ENCODE measurements at regions not wholly inside any gene's neighbourhood (a gene's known extent, or its start where the extent isn't known, plus 50 kb on each side); places are given as distances from the start of the nearest gene placed in this dataset.

DNA sequence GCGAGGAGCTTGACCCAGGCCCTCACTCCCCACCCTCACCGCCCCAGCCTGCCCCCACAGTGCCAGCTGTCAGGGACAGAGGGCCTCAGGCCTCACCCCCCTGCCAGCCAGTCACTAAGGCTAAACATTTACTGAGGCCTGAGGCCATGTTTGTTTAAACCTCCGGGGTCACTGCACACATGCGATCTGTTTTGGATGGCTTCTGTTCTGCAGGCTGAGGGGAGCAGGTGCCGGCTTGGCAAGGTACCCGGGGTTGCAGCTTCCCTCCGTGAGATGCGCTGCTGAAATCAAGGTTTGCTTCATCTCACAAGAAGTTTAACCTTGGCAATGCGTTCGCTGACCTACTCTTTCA lies 103.3 kb upstream of the BOD1 start:
- no peak for DNase-seq (ENCODE audit: low spot score)

DNA sequence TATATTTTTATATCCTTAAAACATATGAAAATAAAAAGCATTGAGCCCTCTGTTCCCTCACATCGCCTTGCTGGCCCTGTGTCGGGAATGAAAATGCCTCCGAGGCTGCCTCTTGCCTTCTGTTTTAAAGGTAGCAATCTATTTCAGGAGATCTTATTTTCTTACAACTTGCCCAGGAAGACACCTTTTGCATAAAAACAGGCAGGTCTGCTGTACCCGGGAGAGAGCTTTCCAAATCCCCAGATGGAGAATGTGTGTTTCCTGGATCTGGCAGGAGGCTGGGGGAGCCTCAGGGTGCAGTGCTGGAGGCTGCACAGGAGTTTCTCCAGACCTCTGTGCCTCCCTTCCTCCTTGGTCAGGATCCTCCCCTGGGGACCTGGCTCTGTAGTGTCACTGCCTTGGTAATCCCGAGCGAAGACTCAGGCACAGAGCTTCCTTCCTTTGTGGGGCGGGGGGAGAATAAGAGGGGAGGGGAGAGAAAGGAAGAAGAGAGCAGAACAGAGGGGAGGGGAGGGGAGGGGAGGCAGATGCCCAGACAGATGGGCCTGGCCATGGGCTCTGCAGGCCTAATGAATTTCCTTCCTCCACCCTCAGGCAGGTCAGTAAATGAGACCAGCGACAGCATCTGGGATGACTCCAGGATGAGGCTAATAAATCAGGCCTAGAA lies 104.0 kb upstream of the BOD1 start:
- DNase-seq (ENCODE audit: low spot score): no peak

DNA sequence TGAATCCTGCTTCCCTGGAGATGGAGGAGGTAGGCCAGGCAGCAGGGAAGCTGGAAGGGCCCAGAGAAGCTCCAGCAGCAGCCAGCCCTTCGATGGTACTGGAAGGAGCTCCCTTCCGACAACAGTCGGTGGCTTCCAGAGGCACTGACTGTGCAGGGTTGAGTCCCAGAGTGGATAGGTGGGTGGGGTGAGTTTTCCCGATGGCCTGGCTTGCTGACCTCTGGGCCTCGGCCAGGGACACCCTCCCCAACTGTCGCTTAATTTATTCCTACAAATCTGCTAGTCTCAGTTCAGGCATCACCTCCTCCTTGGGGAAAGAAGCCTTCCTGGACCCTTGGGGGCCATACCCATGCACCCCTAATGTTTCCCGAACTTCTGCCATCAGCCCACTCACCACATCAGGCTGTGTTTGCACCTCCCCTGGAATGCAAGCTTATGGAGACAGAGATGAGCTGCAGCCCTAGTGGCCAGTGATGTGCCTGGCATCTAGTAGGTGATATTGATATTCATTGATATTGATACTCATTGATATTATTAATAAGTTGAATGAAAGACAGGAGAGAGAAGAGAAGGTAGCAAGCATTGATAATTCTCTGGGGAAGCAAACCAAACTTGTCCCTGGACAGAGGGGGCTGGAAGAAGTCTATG lies 104.6 kb upstream of the BOD1 start:
- no peak for DNase-seq (ENCODE audit: low spot score)

DNA sequence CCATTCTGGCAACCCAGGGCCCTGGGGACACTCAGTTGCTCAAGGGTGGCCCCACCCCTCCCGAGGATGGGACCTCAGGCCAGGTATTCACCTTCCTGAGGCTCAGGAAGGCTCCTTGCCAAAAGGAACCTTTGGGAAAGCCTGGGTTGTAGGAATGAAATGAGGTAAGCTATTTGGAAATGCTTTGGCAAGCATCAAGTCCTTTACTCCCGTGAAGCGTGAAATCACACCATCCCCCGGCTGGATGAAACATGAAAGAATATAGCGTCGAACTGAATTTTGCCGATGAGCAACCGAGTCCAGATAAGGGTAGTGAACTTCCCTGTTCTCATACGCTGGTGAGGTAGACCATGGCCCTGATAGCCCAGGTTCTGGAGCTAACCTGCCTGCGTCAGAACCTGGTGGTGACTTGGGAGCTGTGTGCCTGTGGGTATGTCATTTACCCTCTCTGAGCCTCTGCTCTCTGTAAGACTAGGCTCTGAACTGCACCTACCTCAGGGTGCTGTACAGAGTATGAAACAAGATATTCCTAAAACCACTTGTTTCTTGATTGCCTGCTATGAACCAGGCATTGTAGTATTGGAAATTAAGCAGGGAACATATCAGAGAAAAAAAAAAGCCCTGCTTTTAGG lies 105.3 kb upstream of the BOD1 start:
- no peak for DNase-seq (ENCODE audit: low spot score)

DNA sequence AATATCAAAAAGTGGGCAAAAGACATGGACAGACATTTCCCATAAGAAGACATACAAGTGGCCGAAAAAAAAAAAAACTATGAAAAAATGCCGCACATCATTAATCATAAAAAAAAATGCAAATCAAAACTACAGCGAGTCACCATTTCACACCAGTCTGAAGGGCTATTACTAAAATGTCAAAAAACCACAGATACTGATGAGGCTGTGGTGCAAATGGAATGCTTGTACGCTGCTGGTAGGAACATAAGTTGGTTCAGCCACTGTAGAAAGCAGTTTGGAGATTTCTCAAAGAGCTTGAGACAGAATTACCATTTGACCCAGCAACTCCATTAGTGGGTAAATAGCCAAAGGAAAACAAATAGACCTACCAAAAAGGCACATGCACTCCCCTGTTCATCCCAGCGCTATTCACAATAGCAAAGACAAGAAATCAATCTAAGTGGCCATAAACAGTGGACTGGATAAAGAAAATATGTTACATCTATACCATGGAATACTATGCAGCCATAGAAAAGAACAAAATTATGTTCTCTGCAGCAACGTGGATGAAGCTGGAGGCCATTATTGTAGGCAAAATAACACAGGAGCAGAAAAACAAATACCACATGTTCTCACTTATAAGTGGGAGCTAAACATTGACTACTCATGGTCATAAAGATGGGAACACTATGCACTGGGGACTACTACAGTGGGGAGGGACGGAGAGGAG lies 110.6 kb upstream of the BOD1 start:
- no peak for DNase-seq (ENCODE audit: low spot score)

DNA sequence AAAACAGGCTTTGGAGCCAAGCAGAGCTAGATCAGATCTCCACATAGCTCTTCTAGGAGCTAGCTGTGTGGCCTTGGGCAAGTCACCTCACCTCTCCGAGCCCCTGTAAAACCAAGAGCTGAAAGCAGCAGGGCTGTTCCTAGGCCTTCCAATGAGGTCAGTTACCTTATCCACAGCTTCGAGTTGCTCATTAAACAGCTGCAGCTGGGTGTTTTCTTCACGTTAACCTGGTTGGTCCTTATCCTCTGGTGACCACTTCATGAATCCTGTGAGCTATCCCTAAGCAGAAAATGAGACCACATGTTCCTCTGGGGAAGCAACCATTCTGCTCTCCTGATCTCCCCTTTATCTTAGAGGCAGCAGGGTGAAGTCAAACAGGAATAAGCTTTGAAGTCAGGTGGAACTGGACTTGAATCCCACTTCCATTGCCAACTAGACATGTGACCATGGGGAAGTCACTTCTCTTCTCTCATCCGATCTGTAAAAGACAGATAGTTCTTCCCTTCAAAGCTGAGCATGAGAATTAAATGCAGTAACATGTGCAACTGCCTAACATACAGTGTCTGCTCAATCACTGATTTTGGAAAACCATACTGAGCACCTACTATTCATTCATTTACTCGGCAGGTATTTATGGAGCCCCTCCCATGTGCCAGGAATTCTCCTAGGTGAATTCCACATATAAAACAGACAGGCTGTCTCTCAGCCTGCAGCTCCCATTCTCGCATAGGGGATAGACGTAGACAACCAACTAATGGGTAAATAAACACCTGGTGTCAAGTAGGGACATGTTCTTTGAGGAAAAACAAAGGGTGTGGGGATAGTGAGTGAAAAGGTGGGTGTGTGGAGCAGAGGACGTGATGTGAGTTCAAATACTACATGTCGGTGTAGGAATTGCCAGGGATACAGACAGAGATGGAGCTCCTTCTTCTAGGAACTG lies 111.7 kb upstream of the BOD1 start:
- DNase-seq (ENCODE audit: low spot score): no peak

DNA sequence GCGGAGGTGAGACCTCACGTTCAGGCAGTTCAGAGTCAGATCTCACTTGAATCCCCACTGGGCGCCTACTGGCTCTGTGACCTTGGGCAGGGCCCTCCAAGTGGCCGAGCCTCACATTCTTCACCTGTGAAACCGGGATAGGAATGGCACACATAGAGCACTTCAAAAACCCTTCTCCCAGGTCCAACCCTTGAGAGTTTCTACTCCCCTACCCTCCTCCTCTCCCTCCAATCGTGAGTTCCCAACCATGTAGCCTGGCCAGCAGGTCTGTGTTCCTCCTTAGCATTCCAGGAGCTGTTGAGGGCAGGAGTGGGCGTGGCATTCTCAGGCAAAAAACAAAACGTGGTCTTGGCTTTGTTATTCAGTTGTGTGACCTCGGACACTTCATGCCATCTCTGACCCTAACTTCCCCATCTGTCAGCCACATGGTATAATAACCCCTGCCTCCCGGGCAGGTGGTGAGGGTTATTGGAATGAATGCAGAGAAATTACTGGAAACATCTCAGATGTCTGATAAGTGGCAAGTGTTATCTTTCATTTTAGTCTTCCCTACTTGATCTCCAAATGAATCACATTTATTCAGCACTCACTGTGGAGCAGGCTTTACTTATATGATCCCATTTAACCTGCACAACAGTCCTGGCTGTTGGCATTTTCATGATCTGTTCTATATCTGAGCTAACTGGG lies 112.8 kb upstream of the BOD1 start:
- DNase-seq (ENCODE audit: low spot score): no peak

DNA sequence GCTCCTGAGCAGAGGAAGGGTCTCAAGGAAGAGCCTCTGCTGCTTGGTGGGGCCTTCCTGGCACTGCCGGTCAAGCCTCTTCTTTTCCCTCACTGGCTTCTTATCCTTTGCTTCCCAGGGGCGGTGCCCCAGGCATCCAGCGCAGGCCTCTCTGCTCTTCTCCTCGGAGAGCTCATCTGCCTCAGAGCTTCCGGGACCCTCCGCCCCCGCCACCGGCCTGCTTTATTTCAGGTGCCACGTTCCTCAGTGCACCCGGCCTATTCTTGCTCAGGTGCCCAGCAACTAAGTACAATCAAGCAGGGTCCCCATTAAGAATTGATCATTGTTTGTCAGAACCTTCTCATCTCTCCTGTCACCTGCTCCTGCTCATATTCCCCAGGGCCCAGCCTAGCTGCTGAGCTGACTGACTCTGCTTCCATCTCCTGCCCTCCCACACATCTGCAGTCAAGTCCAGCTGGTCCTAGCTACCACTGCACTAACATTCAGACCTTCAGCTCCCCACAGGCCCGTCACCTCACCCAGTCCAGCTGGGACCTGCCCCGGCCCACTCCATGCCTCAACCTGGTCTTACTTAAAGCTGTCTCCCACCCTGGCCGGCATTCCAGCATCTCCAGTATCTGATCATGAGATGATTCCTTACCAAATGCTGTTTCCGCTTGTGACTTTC lies 114.3 kb upstream of the BOD1 start:
- no peak for DNase-seq (ENCODE audit: low spot score)

DNA sequence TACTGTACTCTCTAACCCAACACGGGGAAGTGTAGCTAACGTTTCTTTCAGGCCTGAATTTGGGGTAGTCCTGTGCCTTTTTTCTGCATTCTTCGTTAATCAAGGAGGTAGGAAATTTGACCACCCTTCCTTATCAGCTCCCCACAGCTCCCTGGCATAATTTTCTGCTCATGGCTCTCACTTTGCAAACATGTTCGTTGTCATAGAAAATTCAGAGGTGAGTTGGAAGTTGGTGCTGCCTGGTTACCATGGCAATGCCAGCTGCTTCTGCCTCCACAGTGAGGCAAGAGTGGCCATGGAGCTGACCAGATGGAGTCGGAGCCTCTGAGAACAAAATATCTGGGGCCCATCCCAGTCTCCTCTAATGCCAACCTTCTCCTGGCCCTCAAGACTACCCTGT lies 116.6 kb upstream of the BOD1 start:
- peak; percentile 26 for DNase-seq (ENCODE audit: low spot score)

DNA sequence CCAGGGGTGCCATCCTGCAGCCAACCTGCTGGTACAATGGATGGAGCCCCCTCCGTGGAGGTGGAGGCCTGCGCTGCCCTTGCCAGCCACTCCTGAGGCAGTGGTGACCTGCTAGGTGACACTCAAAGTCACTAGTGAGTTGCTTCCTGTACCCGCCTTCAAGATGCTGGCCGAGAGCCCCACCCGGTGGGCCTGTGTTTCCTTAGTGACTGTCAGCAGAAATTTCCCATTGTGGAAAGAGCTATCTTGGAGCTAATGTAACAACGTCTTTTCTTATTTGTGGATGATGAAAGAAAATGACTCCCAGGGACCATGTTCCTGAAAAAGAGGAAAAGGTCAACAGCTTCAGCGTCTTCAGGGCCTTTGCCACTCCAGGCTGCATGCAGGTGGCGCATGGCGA lies 117.0 kb upstream of the BOD1 start:
- no peak for DNase-seq (ENCODE audit: low spot score)

DNA sequence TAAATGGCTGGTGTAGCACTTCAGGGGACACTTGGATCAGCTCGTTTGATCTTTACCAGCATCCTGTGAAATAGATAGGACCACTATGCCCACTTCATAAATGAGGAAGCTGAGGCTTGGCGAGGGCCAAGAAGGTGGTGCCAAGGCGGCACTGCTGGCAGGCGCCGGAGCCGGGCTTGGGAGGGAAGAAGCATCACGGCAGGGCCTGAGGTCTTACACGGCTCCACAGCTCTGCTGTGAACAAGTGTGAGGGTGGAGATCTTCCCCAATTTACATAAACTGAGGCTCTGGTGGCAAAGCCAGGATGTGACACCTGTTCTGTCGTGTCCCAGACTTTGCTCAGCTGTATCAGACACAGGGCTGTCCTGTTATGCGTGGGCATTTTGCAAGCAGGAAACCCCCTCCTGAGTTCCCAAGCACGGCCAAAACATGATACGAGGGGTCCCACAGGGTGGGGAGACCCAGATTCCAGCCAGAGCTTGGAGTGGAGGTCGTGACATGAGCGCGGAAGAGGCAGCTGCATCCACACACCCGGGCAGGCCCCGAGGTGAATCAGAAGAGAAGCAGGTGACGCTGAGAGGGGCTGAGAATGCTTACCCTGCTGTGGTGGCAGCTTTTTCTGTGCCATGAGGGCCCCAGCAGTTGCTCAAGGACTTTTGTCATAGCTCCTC lies 117.5 kb upstream of the BOD1 start:
- peak; percentile 85 for DNase-seq (ENCODE audit: low spot score)

DNA sequence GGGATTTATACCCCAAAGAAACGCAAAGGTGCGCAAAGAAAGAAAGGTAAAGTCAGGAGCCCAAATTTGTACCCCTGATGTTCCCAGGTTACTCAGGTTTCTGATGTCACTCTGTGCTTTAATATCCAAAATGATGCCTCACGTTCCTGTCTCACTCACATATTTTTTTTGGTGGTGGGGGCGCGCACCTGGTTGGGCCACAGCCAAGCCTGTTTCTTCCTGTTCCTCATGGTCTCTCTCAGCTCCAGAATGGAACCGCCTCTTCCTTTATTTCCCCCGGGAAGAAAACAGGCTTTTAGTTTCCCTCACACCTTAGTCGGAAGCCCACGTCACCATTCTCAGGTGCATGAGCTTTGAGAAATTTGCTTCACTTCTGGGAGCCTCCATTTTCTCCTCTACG lies 118.3 kb upstream of the BOD1 start:
- no peak for DNase-seq (ENCODE audit: low spot score)

DNA sequence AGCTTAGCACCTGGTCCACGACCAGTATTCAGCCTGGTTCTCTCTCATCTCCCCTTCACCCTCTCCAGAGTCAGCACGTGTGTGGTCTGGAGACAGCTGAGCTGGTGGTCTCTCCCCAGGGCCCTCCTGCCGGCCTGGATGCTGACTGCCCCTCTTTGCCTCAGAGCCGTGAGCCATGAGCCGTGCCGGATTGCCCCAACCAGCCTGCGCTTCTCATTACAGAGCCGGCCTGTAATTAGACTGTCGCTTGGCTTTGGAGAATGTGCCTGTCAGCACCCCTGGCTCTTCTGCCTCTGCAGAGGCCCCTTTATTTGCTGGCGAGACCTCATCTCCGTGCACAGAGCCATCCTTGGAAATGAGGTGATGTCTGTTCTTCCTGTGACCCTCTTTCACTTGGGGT lies 118.7 kb upstream of the BOD1 start:
- DNase-seq (ENCODE audit: low spot score): peak; percentile 75

DNA sequence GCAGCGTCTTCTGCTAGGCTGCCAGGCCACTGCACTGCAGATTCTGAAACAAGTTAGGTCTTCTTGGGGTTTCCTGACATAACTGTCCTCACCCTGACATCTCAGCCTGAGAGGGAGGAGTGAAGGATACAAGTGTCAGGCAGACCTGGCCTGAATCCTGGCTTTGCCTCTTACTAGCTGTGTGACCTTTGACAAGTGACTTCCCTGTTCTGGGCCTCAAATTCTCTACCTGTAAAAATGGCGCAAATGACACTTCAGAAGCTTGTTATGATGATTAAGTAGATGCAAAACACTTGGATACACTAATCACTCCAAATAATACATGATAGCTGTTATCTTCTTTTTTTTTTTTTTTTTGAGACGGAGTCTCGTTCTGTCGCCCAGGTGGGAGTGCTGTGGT lies 119.2 kb upstream of the BOD1 start:
- no peak for DNase-seq (ENCODE audit: low spot score)

DNA sequence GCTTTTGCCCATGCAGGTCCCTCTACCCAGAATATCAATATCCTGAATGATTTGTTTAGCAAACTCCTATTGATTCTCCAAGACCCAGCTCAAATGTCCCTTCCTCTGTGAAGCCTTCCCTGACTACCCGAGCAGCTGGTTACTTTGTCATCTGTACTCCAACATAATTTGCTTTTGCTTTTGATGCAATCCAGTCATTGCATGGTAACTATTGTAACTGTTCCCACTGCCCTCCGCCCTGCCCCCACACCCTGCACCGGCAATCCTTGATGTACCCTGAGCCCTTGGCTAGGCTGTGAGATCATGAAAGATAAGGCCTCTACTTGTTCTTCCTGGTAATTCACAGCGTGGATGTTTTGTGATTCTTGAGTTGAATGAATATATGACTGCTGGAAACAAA lies 119.9 kb upstream of the BOD1 start:
- DNase-seq (ENCODE audit: low spot score): peak; percentile 33

DNA sequence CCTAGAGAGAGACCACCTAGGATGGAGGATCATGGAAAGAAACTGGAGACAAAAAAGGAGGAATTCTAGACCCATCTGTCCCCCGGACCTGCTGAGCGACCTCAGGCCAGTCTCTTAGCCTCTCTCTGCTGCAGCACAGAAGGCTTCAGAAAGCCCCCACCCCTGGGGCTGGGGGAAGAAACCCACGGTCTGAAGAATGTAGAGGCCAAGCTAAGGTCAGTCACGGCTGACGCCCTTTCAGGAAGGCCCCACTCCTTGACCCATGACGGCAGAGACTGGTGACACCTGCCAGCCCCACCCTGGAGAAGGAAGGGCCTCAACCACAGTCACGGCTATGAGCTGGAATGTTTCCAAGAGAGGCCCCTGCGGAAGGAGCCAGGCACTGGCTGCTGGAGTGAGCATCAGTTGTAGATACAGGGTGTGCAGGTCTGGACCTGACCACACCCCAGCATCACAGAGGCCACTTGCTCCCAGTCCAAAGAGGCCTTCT lies 120.5 kb upstream of the BOD1 start:
- peak; percentile 88 for DNase-seq (ENCODE audit: low spot score)

DNA sequence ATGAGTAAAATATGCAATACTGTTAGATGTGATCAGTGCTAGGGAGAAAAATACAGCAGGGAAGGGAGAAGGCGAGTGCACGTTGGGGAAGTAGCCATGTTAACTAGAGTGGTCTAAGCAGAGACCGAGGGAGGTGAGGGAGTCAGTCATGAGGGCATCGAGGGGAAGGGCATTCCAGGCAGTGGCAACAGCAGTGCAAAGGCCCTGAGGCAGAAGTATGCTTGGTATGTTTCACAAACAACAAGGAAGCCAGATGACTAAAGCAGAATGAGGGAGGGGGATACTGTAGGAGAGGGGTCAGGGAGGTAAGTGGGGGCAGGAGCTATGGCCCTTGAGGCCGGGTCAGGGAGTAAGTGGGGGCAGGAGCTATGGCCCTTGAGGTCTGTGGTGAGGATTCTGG lies 123.3 kb upstream of the BOD1 start:
- DNase-seq (ENCODE audit: low spot score): no peak

DNA sequence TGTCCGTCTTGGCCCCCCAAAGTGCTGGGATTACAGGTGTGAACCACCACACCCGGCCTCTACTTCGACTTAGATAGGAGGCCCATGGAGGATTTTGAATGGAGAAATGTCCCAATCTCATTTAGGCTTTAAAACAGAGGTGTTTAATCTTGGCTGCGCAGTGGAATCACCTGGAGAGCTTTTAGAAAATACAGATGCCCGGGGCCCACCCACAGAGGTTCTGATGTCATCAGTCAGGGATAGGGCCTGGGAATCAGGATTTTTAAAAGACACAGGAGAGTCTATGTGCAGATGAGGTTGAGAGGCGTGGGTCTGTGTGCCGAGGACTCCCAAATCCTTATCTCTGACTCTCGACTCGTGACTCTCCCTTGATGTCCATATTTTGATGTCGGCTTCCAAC lies 124.0 kb upstream of the BOD1 start:
- DNase-seq (ENCODE audit: low spot score): no peak

DNA sequence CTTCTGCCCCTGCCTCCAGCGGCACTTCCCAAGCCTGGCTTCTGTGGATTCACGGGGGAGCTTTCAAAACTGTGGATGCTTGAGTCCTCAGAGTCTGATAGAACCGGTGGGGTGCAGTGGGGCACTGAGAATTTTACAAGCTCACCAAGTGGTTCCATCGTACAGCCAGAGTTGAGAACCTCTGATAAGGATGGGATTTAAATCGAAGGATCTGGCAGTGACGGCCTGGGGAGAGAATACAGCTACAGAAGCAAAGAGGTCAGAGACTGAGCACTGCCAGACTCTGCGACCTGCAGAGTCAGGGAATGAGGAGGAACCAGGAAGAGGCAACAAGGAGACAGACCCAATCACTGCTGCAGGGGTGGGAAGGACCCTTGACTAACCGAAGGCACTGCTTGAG lies 124.6 kb upstream of the BOD1 start:
- no peak for DNase-seq (ENCODE audit: low spot score)

Data from NAMALWA (cell line).